DOHH2 (cell line): ENCODE measurements at regions not wholly inside any gene's neighbourhood (a gene's known extent, or its start where the extent isn't known, plus 50 kb on each side); places are given as distances from the start of the nearest gene placed in this dataset.

ENCODE experiments used
- H3F3A ChIP-seq: fragments of 200-600 bp; sonication (generic), shearing (Covaris generic); 2 replicates; pipeline ENCODE4 v1.6.0; 2016; ENCODE audit warnings: antibody characterized with exemption, mild to moderate bottlenecking; ENCODE audit not compliant: control insufficient read depth, insufficient read depth
- H3K27ac ChIP-seq: fragments of 200-600 bp; sonication (generic); 2 replicates; pipeline ENCODE4 v1.5.1; 2014; ENCODE audit warnings: low read depth, mild to moderate bottlenecking, low read length, moderate library complexity
- H3K27me3 ChIP-seq: fragments of 200-600 bp; sonication (generic); 2 replicates; pipeline ENCODE4 v1.6.1; 2014; ENCODE audit warnings: mild to moderate bottlenecking, low read length, mixed read lengths; ENCODE audit not compliant: control insufficient read depth
- H3K36me3 ChIP-seq: fragments of 200-600 bp; sonication (generic); 2 replicates; pipeline ENCODE4 v1.6.1; 2014; ENCODE audit warnings: mild to moderate bottlenecking, low read length, moderate library complexity, mixed read lengths; ENCODE audit not compliant: control insufficient read depth
- H3K4me1 ChIP-seq: fragments of 200-600 bp; sonication (generic); 2 replicates; pipeline ENCODE4 v1.6.1; 2014; ENCODE audit warnings: mild to moderate bottlenecking, low read length, mixed read lengths; ENCODE audit not compliant: control insufficient read depth
- H3K4me2 ChIP-seq: fragments of 200-600 bp; sonication (generic); 2 replicates; pipeline ENCODE4 v1.6.0; 2014; ENCODE audit warnings: mild to moderate bottlenecking, low read length, moderate library complexity
- H3K4me3 ChIP-seq: fragments of 200-600 bp; sonication (generic); 2 replicates; pipeline ENCODE4 v1.5.1; 2014; ENCODE audit warnings: mild to moderate bottlenecking, low read length, mixed read lengths
- H3K79me2 ChIP-seq: fragments of 200-600 bp; sonication (generic); 2 replicates; pipeline ENCODE4 v1.6.1; 2014; ENCODE audit warnings: mild to moderate bottlenecking, low read length, mixed read lengths; ENCODE audit not compliant: control insufficient read depth
- H3K9me2 ChIP-seq: fragments of 200-600 bp; sonication (generic); replicated peaks from 2 replicates; pipeline ENCODE4 v1.6.1; 2014; ENCODE audit warnings: mild to moderate bottlenecking, low read length, mixed read lengths; ENCODE audit not compliant: control insufficient read depth
- H3K9me3 ChIP-seq: fragments of 200-600 bp; sonication (generic); 2 replicates; pipeline ENCODE4 v1.6.1; 2014; ENCODE audit warnings: antibody characterized with exemption, low read length, mixed read lengths; ENCODE audit not compliant: control insufficient read depth, insufficient read depth
- H4K20me1 ChIP-seq: fragments of 200-600 bp; sonication (generic); 2 replicates; pipeline ENCODE4 v1.6.0; 2014; ENCODE audit warnings: low read depth, mild to moderate bottlenecking, antibody characterized with exemption, low read length, moderate library complexity; ENCODE audit not compliant: control insufficient read depth, insufficient read depth
- CTCF ChIP-seq: fragments of 200-600 bp; sonication (generic); IDR thresholded peaks from one replicate; pipeline ENCODE4 v1.5.1; 2014; ENCODE audit warnings: antibody characterized with exemption, mild to moderate bottlenecking, low read depth, low read length; ENCODE audit not compliant: poor library complexity, severe bottlenecking
- EZH2phosphoT487 ChIP-seq: fragments of 200-600 bp; sonication (generic); IDR thresholded peaks from 2 replicates; pipeline ENCODE4 v1.6.1; 2017; ENCODE audit warnings: borderline replicate concordance, mild to moderate bottlenecking, antibody characterized with exemption, low read length, moderate library complexity, mixed read lengths

- no peak overlapping the region for H3K4me2 ChIP-seq
- H3K9me3 ChIP-seq = no peaks in the 10 kb centered on the region
- H3K27ac ChIP-seq = no peak overlapping the region
- H3K79me2 ChIP-seq = no peaks in the 10 kb centered on the region
- no peaks in the 10 kb centered on the region for H3F3A ChIP-seq
- TF ChIP-seq EZH2phosphoT487 = no peak
- no peak for TF ChIP-seq CTCF
- H4K20me1 ChIP-seq = no peaks in the 10 kb centered on the region
- no peaks in the 10 kb centered on the region for H3K36me3 ChIP-seq
- H3K27me3 ChIP-seq = no peaks in the 10 kb centered on the region
- no peak overlapping the region for H3K4me3 ChIP-seq
- H3K4me1 ChIP-seq = peaks cover 11% of the 10 kb centered on the region
- no peaks in the 10 kb centered on the region for H3K9me2 ChIP-seq
Observed at GRCh38 chr11:110807801-110808200, 95.6 kb upstream of the ARHGAP20 start.

- no peaks in the 10 kb centered on the region for H4K20me1 ChIP-seq
- no peak overlapping the region for H3K27ac ChIP-seq
- H3K36me3 ChIP-seq = no peaks in the 10 kb centered on the region
- no peak overlapping the region for H3K4me2 ChIP-seq
- H3K9me2 ChIP-seq = no peaks in the 10 kb centered on the region
- no peaks in the 10 kb centered on the region for H3K27me3 ChIP-seq
- no peaks in the 10 kb centered on the region for H3K4me1 ChIP-seq
- H3K79me2 ChIP-seq = no peaks in the 10 kb centered on the region
- H3K4me3 ChIP-seq = no peak overlapping the region
- H3F3A ChIP-seq = no peaks in the 10 kb centered on the region
- TF ChIP-seq CTCF = no peak
- no peak for TF ChIP-seq EZH2phosphoT487
- H3K9me3 ChIP-seq = no peaks in the 10 kb centered on the region
Observed at GRCh38 chr11:110805756-110806155, 93.5 kb upstream of the ARHGAP20 start.

DNA sequence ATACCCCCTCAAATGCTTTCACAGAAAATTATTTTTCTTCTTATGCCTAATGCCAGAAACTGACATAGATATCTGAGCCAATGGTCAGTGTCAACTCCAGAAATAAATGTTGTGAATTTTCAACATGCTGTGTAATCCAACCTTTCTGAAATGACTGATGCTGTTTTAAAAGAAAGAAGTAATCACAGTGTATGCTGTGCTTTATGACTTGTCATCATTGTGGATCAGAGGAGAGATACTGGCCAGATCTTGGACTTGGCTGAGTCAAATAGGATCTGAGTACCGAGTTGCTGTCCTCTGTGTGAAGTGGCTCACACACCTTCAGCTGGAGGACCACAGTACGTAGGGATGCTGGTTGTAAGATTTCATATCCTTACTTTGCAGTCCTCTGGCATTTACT is 89.9 kb upstream of the ARHGAP20 start:
- no peaks in the 10 kb centered on the region for H3K9me2 ChIP-seq
- TF ChIP-seq EZH2phosphoT487 (no peak), CTCF (no peak)
- no peaks in the 10 kb centered on the region for H3K79me2 ChIP-seq
- H3K4me3 ChIP-seq = no peak overlapping the region
- no peak overlapping the region for H3K4me2 ChIP-seq
- H3F3A ChIP-seq = no peaks in the 10 kb centered on the region
- H3K9me3 ChIP-seq = no peaks in the 10 kb centered on the region
- H3K27ac ChIP-seq = no peak overlapping the region
- no peaks in the 10 kb centered on the region for H3K36me3 ChIP-seq
- H3K4me1 ChIP-seq = peaks cover 8% of the 10 kb centered on the region
- no peaks in the 10 kb centered on the region for H3K27me3 ChIP-seq
- H4K20me1 ChIP-seq = no peaks in the 10 kb centered on the region

DNA sequence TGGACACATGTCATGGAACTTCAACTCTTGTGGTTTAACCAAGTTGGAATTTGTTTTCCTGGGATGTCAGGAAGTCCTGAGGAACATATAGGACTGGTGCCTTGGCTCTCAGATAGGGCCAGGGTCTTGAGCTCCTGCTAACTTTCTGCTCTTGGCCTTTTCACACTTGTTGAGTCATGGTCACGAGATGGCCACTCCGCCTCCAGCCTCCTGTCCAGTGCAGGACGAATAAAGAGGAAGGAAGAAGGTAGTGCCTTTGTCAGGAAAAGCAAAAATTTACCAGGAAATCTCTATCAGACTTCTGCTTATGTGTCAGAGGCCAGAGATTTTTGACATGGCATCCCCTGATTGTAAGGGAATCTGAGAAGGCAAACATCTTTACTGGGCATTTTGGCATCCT is 89.1 kb upstream of the ARHGAP20 start:
- no peak for TF ChIP-seq CTCF
- TF ChIP-seq EZH2phosphoT487 = no peak

More for the DNA sequence above, 89.1 kb upstream of the ARHGAP20 start:
- Histone ChIP-seq H3K27ac (no peak overlapping the region), H3K36me3 (no peaks in the 10 kb centered on the region), H3K9me2 (no peaks in the 10 kb centered on the region), H3K9me3 (no peaks in the 10 kb centered on the region), H3F3A (no peaks in the 10 kb centered on the region), H3K4me3 (no peak overlapping the region), H3K4me1 (peaks cover 8% of the 10 kb centered on the region), H3K4me2 (no peak overlapping the region), H3K27me3 (no peaks in the 10 kb centered on the region), H4K20me1 (no peaks in the 10 kb centered on the region), H3K79me2 (no peaks in the 10 kb centered on the region)
